K562 (cell line): ENCODE measurements at regions not wholly inside any gene's neighbourhood (a gene's known extent, or its start where the extent isn't known, plus 50 kb on each side); places are given as distances from the start of the nearest gene placed in this dataset.

Experiments
- ATAC-seq: fragments of 200-7000 bp; cut with Tn5 transposase; 3 replicates; pipeline ENCODE4 v1.9.1; 2020; ENCODE audit warnings: moderate library complexity
- BruUV-seq: library from RNA; stranded (reverse); fragments of 400-500 nt; replicated peaks from 2 replicates; lab custom pipeline; 2021; lab: Mats Ljungman, UMichigan
- CTCF ChIA-PET: fragments of 300-600 bp; formaldehyde crosslinking; extraction: SDS; loops from one replicate; lab custom pipeline; 2021; ENCODE audit warnings: low intra/inter-chr PET ratio; lab: Yijun Ruan, JAX
- POLR2A ChIA-PET: fragments of 300-600, 350-650 bp; sonication (Branson Sonifier 250); formaldehyde crosslinking; extraction: SDS; loops from one replicate; lab custom pipeline; 2021; ENCODE audit warnings: antibody characterized with exemption, inconsistent platforms; lab: Yijun Ruan, JAX
- DNase-seq, 4 experiments: peaks; one replicate each; pipeline versions ENCODE4 v3.0.0 to v3.0.0-alpha.2; 2011 to 2018; ENCODE audit warnings: low spot score in 3 of 4, mixed read lengths in 3 of 4; ENCODE audit errors: extremely low read depth in 1 of 4
- FAIRE-seq: peaks from 2 replicates; lab custom pipeline; 2011; peaks lifted over from hg19 to GRCh38; lab: Jason Lieb, UNC
- H2AFZ ChIP-seq: 2 replicates; pipeline ENCODE4 v1.6.0; 2011; ENCODE audit warnings: low read depth, low read length, control low read depth, inconsistent platforms
- H3K27ac ChIP-seq: fragments of 200-600 bp; 3 replicates; pipeline ENCODE4 v1.8.0; 2011; ENCODE audit warnings: low read depth, mild to moderate bottlenecking, control low read depth, inconsistent platforms, low read length, moderate library complexity, mixed read lengths; ENCODE audit errors: extremely low read depth
- H3K27me3 ChIP-seq, 2 experiments: fragments of 300-600 bp in 1 of 2; 2 replicates in 1 of 2; 3 replicates in 1 of 2; pipeline versions ENCODE4 v1.6.0 to v1.8.0; 2011; ENCODE audit warnings: inconsistent platforms in 2 of 2, low read length in 2 of 2, mild to moderate bottlenecking in 1 of 2, mixed read lengths in 1 of 2, moderate library complexity in 1 of 2; ENCODE audit not compliant: control insufficient read depth in 2 of 2, insufficient read depth in 2 of 2
- H3K36me3 ChIP-seq: fragments of 300-600 bp; 3 replicates; pipeline ENCODE4 v1.8.0; 2011; ENCODE audit warnings: mild to moderate bottlenecking, low read length, inconsistent platforms; ENCODE audit not compliant: control insufficient read depth, insufficient read depth
- H3K4me1 ChIP-seq, 2 experiments: fragments of 200-600 bp in 1 of 2; replicated peaks in 1 of 2; 2 replicates in 1 of 2; 3 replicates in 1 of 2; pipeline versions ENCODE4 v1.5.1 to v1.8.0; 2011; ENCODE audit warnings: inconsistent platforms in 2 of 2, low read length in 2 of 2, mild to moderate bottlenecking in 1 of 2, mixed read lengths in 1 of 2, moderate library complexity in 1 of 2; ENCODE audit not compliant: control insufficient read depth in 2 of 2, insufficient read depth in 2 of 2
- H3K4me2 ChIP-seq: 2 replicates; pipeline ENCODE4 v1.6.1; 2011; ENCODE audit warnings: low read length, control low read depth, inconsistent platforms, mixed read lengths; ENCODE audit not compliant: insufficient read depth
- H3K4me3 ChIP-seq: fragments of 200-600 bp; sonication (generic), shearing (Covaris generic); 2 replicates; pipeline ENCODE4 v1.5.1; 2016; ENCODE audit warnings: control low read depth, inconsistent platforms
- H3K79me2 ChIP-seq: fragments of 200-600 bp; 3 replicates; pipeline ENCODE4 v1.8.0; 2011; ENCODE audit warnings: low read length, inconsistent platforms; ENCODE audit not compliant: control insufficient read depth, insufficient read depth
- H3K9ac ChIP-seq, 2 experiments: 2 replicates each; pipeline versions ENCODE4 v1.6.0 to v1.6.1; 2011; ENCODE audit warnings: low read depth in 2 of 2, low read length in 2 of 2, control low read depth in 1 of 2, inconsistent platforms in 1 of 2, mild to moderate bottlenecking in 1 of 2, mixed read lengths in 1 of 2; ENCODE audit not compliant: insufficient read depth in 1 of 2
- H3K9me1 ChIP-seq: one replicate; pipeline ENCODE4 v1.6.0; 2011; ENCODE audit warnings: inconsistent platforms, mild to moderate bottlenecking, low read length, moderate library complexity; ENCODE audit not compliant: control insufficient read depth, insufficient read depth
- H3K9me3 ChIP-seq: replicated peaks from 2 replicates; pipeline ENCODE4 v1.5.1; 2011; ENCODE audit warnings: low read depth, low read length, inconsistent platforms; ENCODE audit not compliant: control insufficient read depth, insufficient read depth
- H4K20me1 ChIP-seq: replicated peaks from 2 replicates; pipeline ENCODE4 v1.6.1; 2011; ENCODE audit warnings: low read length, inconsistent platforms, mixed read lengths; ENCODE audit not compliant: control insufficient read depth, insufficient read depth
- FOXJ2 ChIP-seq: fragments of 200-800 bp; sonication (Bioruptor generic); IDR thresholded peaks from 2 replicates; pipeline ENCODE4 v1.6.1; 2016; ENCODE audit warnings: missing genetic modification characterization, missing compliant biosample characterization
- JUND ChIP-seq, 2 experiments: IDR thresholded peaks; 2 replicates in 1 of 2; 3 replicates in 1 of 2; pipeline ENCODE4 v1.6.1; 2011; ENCODE audit warnings: borderline replicate concordance in 2 of 2, low read depth in 2 of 2, low read length in 2 of 2, improper control_type of control experiment in 1 of 2, missing biosample characterization in 1 of 2, missing genetic modification characterization in 1 of 2, missing genetic modification reagents in 1 of 2
- MEF2A ChIP-seq: IDR thresholded peaks from 2 replicates; pipeline ENCODE4 v1.6.1; 2011; ENCODE audit warnings: low read depth, mild to moderate bottlenecking, low read length, moderate library complexity; ENCODE audit not compliant: control insufficient read depth
- NCOA2 ChIP-seq, 2 experiments: fragments of 450-650 bp; IDR thresholded peaks; 2 replicates each; pipeline ENCODE4 v1.6.1; 2018; ENCODE audit warnings: mild to moderate bottlenecking in 2 of 2, moderate library complexity in 1 of 2; ENCODE audit not compliant: partially characterized antibody in 2 of 2
- NCOA4 ChIP-seq: fragments of 450-650 bp; IDR thresholded peaks from 2 replicates; pipeline ENCODE4 v1.6.1; 2018; ENCODE audit warnings: mild to moderate bottlenecking; ENCODE audit not compliant: partially characterized antibody
- NFE2L1 ChIP-seq: fragments of 450-650 bp; IDR thresholded peaks from 2 replicates; pipeline ENCODE4 v1.6.1; 2016; ENCODE audit warnings: missing genetic modification characterization, low read depth, mild to moderate bottlenecking, missing compliant biosample characterization, moderate library complexity, borderline replicate concordance
- NR2C2 ChIP-seq, 2 experiments: fragments of 200-800 bp in 1 of 2; sonication (Bioruptor generic) in 1 of 2; sonication (generic) in 1 of 2; formaldehyde crosslinking in 1 of 2; IDR thresholded peaks; 2 replicates each; pipeline versions ENCODE4 v1.6.1 to v1.8.0; 2016 to 2022; ENCODE audit warnings: mild to moderate bottlenecking in 1 of 2, missing compliant biosample characterization in 1 of 2, missing genetic modification characterization in 1 of 2, missing genetic modification reagents in 1 of 2
- PTRF ChIP-seq: fragments of 450-650 bp; IDR thresholded peaks from 2 replicates; pipeline ENCODE4 v1.6.1; 2016; ENCODE audit warnings: mild to moderate bottlenecking, missing genetic modification characterization, missing compliant biosample characterization
- ZKSCAN1 ChIP-seq: fragments of 150-350 bp; IDR thresholded peaks from 2 replicates; pipeline ENCODE4 v1.6.1; 2016; ENCODE audit warnings: low read depth, low read length
- ZNF175 ChIP-seq: fragments of 200-800 bp; sonication (Bioruptor generic); IDR thresholded peaks from 2 replicates; pipeline ENCODE4 v1.6.1; 2016; ENCODE audit warnings: low read depth, mild to moderate bottlenecking, missing genetic modification characterization, missing compliant biosample characterization
- ZNF695 ChIP-seq: fragments of 450-650 bp; formaldehyde crosslinking; IDR thresholded peaks from 2 replicates; pipeline ENCODE4 v1.4.0; 2020; ENCODE audit warnings: mild to moderate bottlenecking, moderate library complexity
- WGBS: fragments of 100-300 bp; shearing (Covaris generic); methylation state at CpG from one replicate; pipeline ENCODE4 v1.1.6; 2016; ENCODE audit warnings: low coverage, mixed read lengths; ENCODE audit not compliant: insufficient coverage; ENCODE audit errors: missing lambda C conversion rate; 5-methylcytosine and 5-hydroxymethylcytosine counted together
- in situ Hi-C: fragments of 300-500 bp; cut with MboI; formaldehyde crosslinking; loops from 4 replicates; pipeline ENCODE4 v1.15.0; 2018; ENCODE audit warnings: inconsistent platforms, mixed read lengths
- intact Hi-C: fragments of 100-400 bp; cut with micrococcal nuclease; formaldehyde crosslinking; loops from 2 replicates; pipeline ENCODE4 v1.14.2; 2022
- TF ChIP-seq, protein P1 (sequence below): fragments of 450-650 bp; IDR thresholded peaks from 2 replicates; pipeline ENCODE4 v1.6.1; 2016
- TF ChIP-seq, protein P2 (sequence below): fragments of 450-650 bp; IDR thresholded peaks from 2 replicates; pipeline ENCODE4 v1.7.0; 2016; ENCODE audit warnings: borderline replicate concordance

DNA sequence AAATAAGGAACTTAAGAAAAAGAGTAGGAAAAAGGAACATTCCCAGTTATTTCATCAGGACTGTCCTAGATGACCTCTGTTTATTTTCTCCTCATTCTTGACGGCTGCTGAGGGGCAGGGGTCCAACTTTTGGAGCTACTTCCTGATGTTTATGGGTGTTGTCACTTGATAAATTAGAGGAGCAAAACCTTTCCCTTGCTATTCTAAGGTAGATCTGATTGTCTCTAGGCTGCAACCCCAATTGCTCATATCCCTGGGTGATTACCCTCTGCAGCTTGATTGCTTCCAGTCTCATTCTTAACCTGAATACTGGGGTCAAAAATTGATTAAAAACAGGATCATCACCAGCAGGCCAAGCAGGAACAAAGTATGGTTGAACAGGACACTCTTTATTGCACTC is 311.0 kb upstream of the NDN start:
- intact Hi-C loops (no loop called here), in situ Hi-C loops (no loop called here)
- Histone ChIP-seq H3K9ac (no peak overlapping the region), H3K4me2 (no peak overlapping the region), H2AFZ (no peak overlapping the region), H3K27ac (no peak overlapping the region), H4K20me1 (no peaks in the 10 kb centered on the region), H3K4me3 (no peak overlapping the region), H3K9me1 (no peaks in the 10 kb centered on the region)
- FAIRE-seq: no peak
- no peak for DNase-seq
- no peak for TF ChIP-seq NCOA4
- TF ChIP-seq, protein P1, sequence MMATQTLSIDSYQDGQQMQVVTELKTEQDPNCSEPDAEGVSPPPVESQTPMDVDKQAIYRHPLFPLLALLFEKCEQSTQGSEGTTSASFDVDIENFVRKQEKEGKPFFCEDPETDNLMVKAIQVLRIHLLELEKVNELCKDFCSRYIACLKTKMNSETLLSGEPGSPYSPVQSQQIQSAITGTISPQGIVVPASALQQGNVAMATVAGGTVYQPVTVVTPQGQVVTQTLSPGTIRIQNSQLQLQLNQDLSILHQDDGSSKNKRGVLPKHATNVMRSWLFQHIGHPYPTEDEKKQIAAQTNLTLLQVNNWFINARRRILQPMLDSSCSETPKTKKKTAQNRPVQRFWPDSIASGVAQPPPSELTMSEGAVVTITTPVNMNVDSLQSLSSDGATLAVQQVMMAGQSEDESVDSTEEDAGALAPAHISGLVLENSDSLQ: no peak
- TF ChIP-seq ZNF695: no peak
- TF ChIP-seq NFE2L1 (tag): no peak
- no peak for TF ChIP-seq NCOA2 (IDR thresholded peaks at IDR 0.05; ENCODE audit: partially characterized antibody in 2 of 2)
- no peak for TF ChIP-seq PTRF (tag)
- no peak for TF ChIP-seq MEF2A
- no peak for TF ChIP-seq JUND (IDR thresholded peaks at IDR 0.05; ENCODE audit: borderline replicate concordance, low read depth, low read length)
- TF ChIP-seq JUND (tag; IDR thresholded peaks at IDR 0.05; ENCODE audit: borderline replicate concordance, low read depth, low read length): no peak
- TF ChIP-seq, protein P2, sequence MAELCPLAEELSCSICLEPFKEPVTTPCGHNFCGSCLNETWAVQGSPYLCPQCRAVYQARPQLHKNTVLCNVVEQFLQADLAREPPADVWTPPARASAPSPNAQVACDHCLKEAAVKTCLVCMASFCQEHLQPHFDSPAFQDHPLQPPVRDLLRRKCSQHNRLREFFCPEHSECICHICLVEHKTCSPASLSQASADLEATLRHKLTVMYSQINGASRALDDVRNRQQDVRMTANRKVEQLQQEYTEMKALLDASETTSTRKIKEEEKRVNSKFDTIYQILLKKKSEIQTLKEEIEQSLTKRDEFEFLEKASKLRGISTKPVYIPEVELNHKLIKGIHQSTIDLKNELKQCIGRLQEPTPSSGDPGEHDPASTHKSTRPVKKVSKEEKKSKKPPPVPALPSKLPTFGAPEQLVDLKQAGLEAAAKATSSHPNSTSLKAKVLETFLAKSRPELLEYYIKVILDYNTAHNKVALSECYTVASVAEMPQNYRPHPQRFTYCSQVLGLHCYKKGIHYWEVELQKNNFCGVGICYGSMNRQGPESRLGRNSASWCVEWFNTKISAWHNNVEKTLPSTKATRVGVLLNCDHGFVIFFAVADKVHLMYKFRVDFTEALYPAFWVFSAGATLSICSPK: no peak
- no peak for TF ChIP-seq ZNF175 (CRISPR knock-in tag)
- no peak for TF ChIP-seq ZKSCAN1
- no peak for TF ChIP-seq FOXJ2
- TF ChIP-seq NR2C2 (CRISPR knock-in tag; IDR thresholded peaks at IDR 0.05): no peak
- TF ChIP-seq NR2C2 (tag; IDR thresholded peaks at IDR 0.05): no peak
- TF ChIP-seq, all 486 proteins: peak for 0
- 0% methylated on average over 1 of the region's 1 CpG for WGBS
- H3K4me1 ChIP-seq: no peaks in the 10 kb centered on the region
- no peaks in the 10 kb centered on the region for H3K9me3 ChIP-seq
- no TSS peak for BruUV-seq
- no peak for ATAC-seq
- no peaks in the 10 kb centered on the region for H3K36me3 ChIP-seq
- no peaks in the 10 kb centered on the region for H3K27me3 ChIP-seq
- CTCF ChIA-PET: no interaction called here
- H3K79me2 ChIP-seq: no peaks in the 10 kb centered on the region
- POLR2A ChIA-PET: no interaction called here
